GM12878 (cell line): ENCODE measurements at regions not wholly inside any gene's neighbourhood (a gene's known extent, or its start where the extent isn't known, plus 50 kb on each side); places are given as distances from the start of the nearest gene placed in this dataset.

ENCODE experiments used
- ATAC-seq: fragments of 200-7000 bp; cut with Tn5 transposase; 3 replicates; pipeline ENCODE4 v1.9.1; 2020; ENCODE audit warnings: mild to moderate bottlenecking, moderate library complexity
- BruUV-seq: library from RNA; stranded (reverse); fragments of 400-500 nt; replicated peaks from 2 replicates; lab custom pipeline; 2021; lab: Mats Ljungman, UMichigan
- CTCF ChIA-PET: fragments of 300-600 bp; sonication (Branson Sonifier 250); formaldehyde crosslinking; extraction: SDS; loops from one replicate; lab custom pipeline; 2021; ENCODE audit warnings: inconsistent platforms; lab: Yijun Ruan, JAX
- POLR2A ChIA-PET: fragments of 350-600 bp; formaldehyde crosslinking; extraction: SDS; loops from one replicate; lab custom pipeline; 2021; ENCODE audit warnings: inconsistent platforms; lab: Charles Lee
- RAD21 ChIA-PET: fragments of 300-600 bp; sonication (Branson Sonifier 250); formaldehyde crosslinking; loops from one replicate; lab custom pipeline; 2023; ENCODE audit warnings: antibody characterized with exemption; ENCODE audit not compliant: unreplicated experiment; lab: Charles Lee
- SMC1A ChIA-PET: fragments of 300-600 bp; sonication (Branson Sonifier 250); formaldehyde crosslinking; loops from one replicate; lab custom pipeline; 2023; ENCODE audit not compliant: unreplicated experiment, uncharacterized antibody; lab: Charles Lee
- DNase-seq: peaks from one replicate; pipeline ENCODE4 v3.0.0-alpha.2; 2011; ENCODE audit warnings: low read depth, low spot score
- FAIRE-seq: peaks from 3 replicates; lab custom pipeline; 2011; peaks lifted over from hg19 to GRCh38; lab: Jason Lieb, UNC
- H2AFZ ChIP-seq: 2 replicates; pipeline ENCODE4 v1.6.0; 2011; ENCODE audit warnings: low read depth, low read length, control low read depth; ENCODE audit not compliant: control insufficient read depth
- H3K27ac ChIP-seq: 2 replicates; pipeline ENCODE4 v1.5.1; 2011; ENCODE audit warnings: control low read depth; ENCODE audit not compliant: control insufficient read depth, insufficient read depth
- H3K27me3 ChIP-seq, 2 experiments: replicated peaks in 1 of 2; 2 replicates each; pipeline versions ENCODE4 v1.6.0 to v1.6.1; 2011; ENCODE audit warnings: low read length in 1 of 2; ENCODE audit not compliant: control insufficient read depth in 2 of 2, insufficient read depth in 2 of 2
- H3K36me3 ChIP-seq, 2 experiments: 2 replicates each; pipeline ENCODE4 v1.5.1; 2011; ENCODE audit warnings: low read length in 1 of 2; ENCODE audit not compliant: control insufficient read depth in 2 of 2, insufficient read depth in 2 of 2
- H3K4me1 ChIP-seq: 2 replicates; pipeline ENCODE4 v1.6.1; 2011; ENCODE audit warnings: mild to moderate bottlenecking, low read length, moderate library complexity, mixed read lengths; ENCODE audit not compliant: control insufficient read depth, insufficient read depth
- H3K4me2 ChIP-seq: 2 replicates; pipeline ENCODE4 v1.6.0; 2011; ENCODE audit warnings: control low read depth; ENCODE audit not compliant: control insufficient read depth, insufficient read depth
- H3K4me3 ChIP-seq: fragments of 200-600 bp; sonication (generic); 2 replicates; pipeline ENCODE4 v1.5.1; 2016
- H3K79me2 ChIP-seq: 2 replicates; pipeline ENCODE4 v1.6.0; 2011; ENCODE audit warnings: low read length; ENCODE audit not compliant: control insufficient read depth, insufficient read depth
- H3K9ac ChIP-seq: 2 replicates; pipeline ENCODE4 v1.8.0; 2011; ENCODE audit warnings: low read length, control low read depth, mixed read lengths; ENCODE audit not compliant: control insufficient read depth, insufficient read depth
- H3K9me3 ChIP-seq: replicated peaks from 3 replicates; pipeline ENCODE4 v1.5.1; 2011; ENCODE audit warnings: mild to moderate bottlenecking, low read length; ENCODE audit not compliant: control insufficient read depth, insufficient read depth
- H4K20me1 ChIP-seq: 2 replicates; pipeline ENCODE4 v1.6.0; 2011; ENCODE audit not compliant: control insufficient read depth, insufficient read depth
- CBX5 ChIP-seq: sonication (generic); IDR thresholded peaks from 2 replicates; pipeline ENCODE4 v1.6.1; 2016; ENCODE audit warnings: low read depth, moderate library complexity, mild to moderate bottlenecking, inconsistent platforms
- E2F8 ChIP-seq: fragments of 450-650 bp; IDR thresholded peaks from 2 replicates; pipeline ENCODE4 v1.6.1; 2018; ENCODE audit warnings: mild to moderate bottlenecking, low read depth, moderate library complexity; ENCODE audit not compliant: partially characterized antibody
- GABPA ChIP-seq: IDR thresholded peaks from 2 replicates; pipeline ENCODE4 v1.6.1; 2014; ENCODE audit warnings: antibody characterized with exemption, low read depth, mild to moderate bottlenecking, inconsistent platforms
- IRF3 ChIP-seq: fragments of 450-650 bp; IDR thresholded peaks from 2 replicates; pipeline ENCODE4 v1.6.1; 2014; ENCODE audit warnings: mild to moderate bottlenecking
- KLF5 ChIP-seq: fragments of 450-650 bp; IDR thresholded peaks from 2 replicates; pipeline ENCODE4 v1.6.1; 2014; ENCODE audit warnings: mild to moderate bottlenecking; ENCODE audit not compliant: partially characterized antibody
- MEF2B ChIP-seq: fragments of 450-650 bp; IDR thresholded peaks from 2 replicates; pipeline ENCODE4 v1.6.1; 2018; ENCODE audit warnings: mild to moderate bottlenecking, moderate library complexity; ENCODE audit not compliant: partially characterized antibody, poor library complexity, severe bottlenecking
- MYC ChIP-seq: IDR thresholded peaks from 2 replicates; pipeline ENCODE4 v1.6.1; 2011; ENCODE audit warnings: mild to moderate bottlenecking, low read length, moderate library complexity, inconsistent platforms; ENCODE audit not compliant: insufficient read depth, insufficient replicate concordance, insufficient read length, severe bottlenecking
- NR2F1 ChIP-seq: fragments of 450-650 bp; conservative IDR thresholded peaks from 2 replicates; pipeline ENCODE4 v1.6.1; 2017; ENCODE audit warnings: mild to moderate bottlenecking
- SUZ12 ChIP-seq: fragments of 200-600 bp; sonication (generic); IDR thresholded peaks from one replicate; pipeline ENCODE4 v1.6.1; 2018; ENCODE audit warnings: antibody characterized with exemption, mild to moderate bottlenecking; ENCODE audit not compliant: unreplicated experiment
- ZNF274 ChIP-seq: IDR thresholded peaks from one replicate; pipeline ENCODE4 v1.8.0; 2011; ENCODE audit not compliant: insufficient read length, insufficient read depth
- ZNF592 ChIP-seq: fragments of 450-650 bp; IDR thresholded peaks from 2 replicates; pipeline ENCODE4 v1.6.1; 2017; ENCODE audit warnings: mild to moderate bottlenecking, moderate library complexity
- ZNF687 ChIP-seq: fragments of 450-650 bp; IDR thresholded peaks from 2 replicates; pipeline ENCODE4 v1.6.1; 2017; ENCODE audit warnings: mild to moderate bottlenecking, moderate library complexity
- WGBS: methylation state at CpG from one replicate; pipeline ENCODE4 v1.1.6; 2016; ENCODE audit warnings: low lambda C conversion rate; ENCODE audit not compliant: insufficient replicate concordance, insufficient coverage; ENCODE audit errors: missing lambda C conversion rate; 5-methylcytosine and 5-hydroxymethylcytosine counted together
- in situ Hi-C: fragments of 300-500 bp; cut with MboI; formaldehyde crosslinking; loops from 9 replicates; pipeline ENCODE4 v1.14.3; 2018; ENCODE audit warnings: mixed read lengths
- intact Hi-C: fragments of 100-400 bp; cut with micrococcal nuclease; formaldehyde crosslinking; loops from one replicate; pipeline ENCODE4 v1.14.2; 2022; ENCODE audit not compliant: unreplicated experiment

- POLR2A ChIA-PET: no interaction called here
- Histone ChIP-seq H3K9me3 (no peaks in the 10 kb centered on the region), H4K20me1 (no peaks in the 10 kb centered on the region), H2AFZ (no peak overlapping the region), H3K9ac (no peak overlapping the region), H3K36me3 (no peaks in the 10 kb centered on the region), H3K4me3 (no peak overlapping the region), H3K27me3 (no peaks in the 10 kb centered on the region), H3K4me1 (peaks cover 3% of the 10 kb centered on the region; the same call in 1 of the 2 replicates), H3K4me2 (no peak overlapping the region), H3K27ac (no peak overlapping the region), H3K79me2 (no peaks in the 10 kb centered on the region)
- in situ Hi-C loops (no loop called here), intact Hi-C loops (no loop called here)
- ATAC-seq (no peak), DNase-seq (no peak), FAIRE-seq (no peak)
- SMC1A ChIA-PET: interaction anchor here (0.7 to 1.4 kb wide), 2 partner anchors 11 to 32 kb away, joined by 3 read pairs; no protein-coding TSS in a partner anchor
- RAD21 ChIA-PET: no interaction called here
- WGBS: 95% methylated on average over 1 of the region's 1 CpG
- no TSS peak for BruUV-seq
- CTCF ChIA-PET: no interaction called here
- TF ChIP-seq MEF2B (no peak), KLF5 (no peak), IRF3 (no peak), E2F8 (no peak), MYC (no peak), ZNF687 (no peak), SUZ12 (no peak), GABPA (no peak), NR2F1 (no peak), ZNF592 (no peak), ZNF274 (no peak), CBX5 (no peak)
Observed at GRCh38 chr14:75374911-75375310, 52.9 kb upstream of the JDP2 start.
